RWPE2 (cell line): ENCODE measurements at regions not wholly inside any gene's neighbourhood (a gene's known extent, or its start where the extent isn't known, plus 50 kb on each side); places are given as distances from the start of the nearest gene placed in this dataset.

Experiments used
- ATAC-seq: fragments of 200-7000 bp; cut with Tn5 transposase; 3 replicates; pipeline ENCODE4 v1.9.1; 2021; ENCODE audit warnings: low read depth
- DNase-seq: peaks from one replicate; pipeline ENCODE4 v3.0.0-alpha.2; 2020; ENCODE audit warnings: low spot score
- H3K27ac ChIP-seq: fragments of 450-650 bp; 2 replicates; pipeline ENCODE4 v1.5.1; 2017; ENCODE audit warnings: mild to moderate bottlenecking; ENCODE audit not compliant: poor library complexity, severe bottlenecking
- H3K27me3 ChIP-seq: fragments of 250-450 bp; sonication (Bioruptor Pico); 2 replicates; pipeline ENCODE4 v1.5.1; 2021; ENCODE audit warnings: mild to moderate bottlenecking, moderate library complexity; ENCODE audit not compliant: insufficient read depth, poor library complexity, severe bottlenecking
- H3K36me3 ChIP-seq: fragments of 250-450 bp; sonication (Bioruptor Pico); 2 replicates; pipeline ENCODE4 v1.5.1; 2020; ENCODE audit warnings: low read depth, mild to moderate bottlenecking, moderate library complexity
- H3K4me1 ChIP-seq: fragments of 250-450 bp; sonication (Bioruptor Pico); 2 replicates; pipeline ENCODE4 v1.5.1; 2021; ENCODE audit warnings: mild to moderate bottlenecking, moderate library complexity; ENCODE audit not compliant: insufficient read depth, poor library complexity, severe bottlenecking
- H3K4me3 ChIP-seq: fragments of 250-450 bp; sonication (Bioruptor Pico); 2 replicates; pipeline ENCODE4 v1.5.1; 2021; ENCODE audit warnings: mild to moderate bottlenecking, moderate library complexity; ENCODE audit not compliant: severe bottlenecking
- H3K9me3 ChIP-seq: fragments of 250-450 bp; sonication (Bioruptor Pico); 2 replicates; pipeline ENCODE4 v1.5.1; 2021; ENCODE audit warnings: mild to moderate bottlenecking, moderate library complexity; ENCODE audit not compliant: severe bottlenecking
- TF ChIP-seq, protein P1 (sequence below): fragments of 450-650 bp; IDR thresholded peaks from one replicate; pipeline ENCODE4 v1.5.1; 2017; ENCODE audit warnings: mild to moderate bottlenecking, moderate library complexity; ENCODE audit not compliant: poor library complexity, severe bottlenecking

DNA sequence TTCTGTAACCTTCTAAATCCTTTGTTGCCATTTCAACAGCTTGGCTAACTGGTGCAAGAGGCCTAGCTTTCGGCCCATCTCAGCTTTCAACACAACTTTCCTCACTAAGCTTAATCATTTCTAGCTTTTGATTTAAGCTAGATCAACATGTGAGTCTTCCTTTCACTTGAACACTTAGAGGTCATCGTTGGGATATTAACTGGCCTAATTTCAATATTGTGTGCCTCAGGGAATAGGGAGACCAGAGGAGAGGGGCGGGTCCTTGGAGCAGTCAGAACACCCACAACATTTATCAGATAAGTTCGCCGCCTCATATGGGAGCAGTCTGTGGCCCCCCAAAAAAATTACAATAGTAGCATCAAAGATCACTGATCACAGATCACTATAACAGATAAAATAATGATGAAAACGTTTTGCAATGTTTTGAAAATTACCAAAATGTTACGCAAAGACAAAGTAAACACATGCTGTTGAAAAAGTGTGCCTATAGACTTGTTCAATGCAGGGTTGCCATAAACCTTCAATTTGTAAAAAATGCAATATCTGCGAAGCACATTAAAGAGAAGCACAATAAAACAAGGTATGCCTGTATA, 66.8 kb upstream of the PCSK1 start:
- no peaks in the 10 kb centered on the region for H3K9me3 ChIP-seq
- H3K4me1 ChIP-seq = no peaks in the 10 kb centered on the region
- TF ChIP-seq, protein P1, sequence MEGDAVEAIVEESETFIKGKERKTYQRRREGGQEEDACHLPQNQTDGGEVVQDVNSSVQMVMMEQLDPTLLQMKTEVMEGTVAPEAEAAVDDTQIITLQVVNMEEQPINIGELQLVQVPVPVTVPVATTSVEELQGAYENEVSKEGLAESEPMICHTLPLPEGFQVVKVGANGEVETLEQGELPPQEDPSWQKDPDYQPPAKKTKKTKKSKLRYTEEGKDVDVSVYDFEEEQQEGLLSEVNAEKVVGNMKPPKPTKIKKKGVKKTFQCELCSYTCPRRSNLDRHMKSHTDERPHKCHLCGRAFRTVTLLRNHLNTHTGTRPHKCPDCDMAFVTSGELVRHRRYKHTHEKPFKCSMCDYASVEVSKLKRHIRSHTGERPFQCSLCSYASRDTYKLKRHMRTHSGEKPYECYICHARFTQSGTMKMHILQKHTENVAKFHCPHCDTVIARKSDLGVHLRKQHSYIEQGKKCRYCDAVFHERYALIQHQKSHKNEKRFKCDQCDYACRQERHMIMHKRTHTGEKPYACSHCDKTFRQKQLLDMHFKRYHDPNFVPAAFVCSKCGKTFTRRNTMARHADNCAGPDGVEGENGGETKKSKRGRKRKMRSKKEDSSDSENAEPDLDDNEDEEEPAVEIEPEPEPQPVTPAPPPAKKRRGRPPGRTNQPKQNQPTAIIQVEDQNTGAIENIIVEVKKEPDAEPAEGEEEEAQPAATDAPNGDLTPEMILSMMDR = no peak
- no peak for DNase-seq
- H3K27me3 ChIP-seq = no peaks in the 10 kb centered on the region
- H3K36me3 ChIP-seq = no peaks in the 10 kb centered on the region
- H3K4me3 ChIP-seq = no peak overlapping the region
- no peak overlapping the region for H3K27ac ChIP-seq
- no peak for ATAC-seq

DNA sequence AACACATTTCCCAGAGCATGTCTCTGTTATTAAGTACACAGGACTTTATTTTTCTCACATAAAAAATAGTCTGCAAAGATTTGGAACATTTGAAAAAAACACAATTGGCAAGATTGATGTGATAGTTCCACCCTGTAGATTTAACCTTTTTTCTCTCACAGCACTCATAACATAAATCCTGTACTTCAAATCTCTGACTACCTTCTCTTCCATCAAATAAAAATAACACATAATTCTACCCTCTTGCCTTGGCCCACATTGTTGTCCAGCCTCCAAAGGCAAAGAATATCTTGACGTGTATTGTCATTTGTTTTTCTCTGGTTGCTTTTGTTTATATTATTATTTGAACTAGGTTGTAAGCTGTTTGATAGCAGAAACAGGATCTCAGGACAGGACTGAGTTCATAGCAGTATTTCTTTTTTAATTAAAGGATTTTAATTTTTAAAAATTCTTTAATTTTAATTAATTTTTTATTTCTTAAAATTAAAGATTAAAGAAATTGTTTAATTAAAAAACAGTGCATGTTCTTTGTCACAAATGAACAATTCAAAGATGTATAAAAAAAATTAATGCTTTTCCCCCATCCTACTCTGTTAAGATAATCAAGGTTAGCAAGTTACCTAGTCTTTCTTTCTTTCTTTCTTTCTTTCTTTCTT, 69.1 kb upstream of the PCSK1 start:
- DNase-seq (no peak), ATAC-seq (no peak)
- Histone ChIP-seq H3K27ac (no peak overlapping the region), H3K4me3 (no peak overlapping the region), H3K27me3 (no peaks in the 10 kb centered on the region), H3K36me3 (no peaks in the 10 kb centered on the region), H3K9me3 (no peaks in the 10 kb centered on the region), H3K4me1 (no peaks in the 10 kb centered on the region)
- TF ChIP-seq, protein P1 = no peak

DNA sequence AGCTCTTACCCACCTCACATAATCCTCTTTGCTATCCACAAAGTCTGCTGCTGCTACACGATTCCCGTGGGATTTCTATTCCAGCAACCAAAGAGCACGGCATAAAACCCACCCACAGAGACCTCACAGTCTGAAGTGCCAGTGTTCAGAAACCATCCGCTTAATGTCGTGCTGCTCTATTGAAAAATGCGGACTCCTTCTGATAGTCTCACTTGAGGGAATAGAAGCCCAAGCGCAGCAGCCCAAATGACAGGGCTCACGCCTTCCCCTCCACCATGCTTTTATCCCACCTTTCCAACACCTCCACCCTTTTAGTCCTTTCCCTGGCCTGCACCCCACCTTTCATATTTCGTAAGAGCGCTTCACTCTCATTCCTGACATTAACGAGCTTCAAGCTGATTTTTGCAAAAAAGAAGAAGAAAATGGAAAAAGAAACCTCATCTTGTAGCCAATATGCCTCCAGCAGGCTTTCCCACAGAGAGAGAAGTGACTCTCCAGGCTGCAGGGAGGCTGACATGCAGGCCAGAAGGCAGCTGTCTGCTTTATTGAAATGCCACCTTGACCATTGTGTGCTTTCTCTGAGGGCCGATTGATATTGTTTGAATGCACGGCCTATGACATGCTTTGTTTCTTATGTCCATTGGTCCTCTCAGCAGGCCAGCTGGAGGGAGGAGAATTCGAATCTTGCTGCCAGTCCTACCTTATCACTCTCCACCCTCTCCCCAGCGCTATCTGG, 70.6 kb upstream of the PCSK1 start:
- Histone ChIP-seq H3K27ac (no peak overlapping the region), H3K9me3 (no peaks in the 10 kb centered on the region), H3K4me1 (peaks cover under 1% of the 10 kb centered on the region), H3K4me3 (no peak overlapping the region), H3K27me3 (no peaks in the 10 kb centered on the region), H3K36me3 (no peaks in the 10 kb centered on the region)
- TF ChIP-seq, protein P1 = no peak
- DNase-seq (no peak), ATAC-seq (no peak)

DNA sequence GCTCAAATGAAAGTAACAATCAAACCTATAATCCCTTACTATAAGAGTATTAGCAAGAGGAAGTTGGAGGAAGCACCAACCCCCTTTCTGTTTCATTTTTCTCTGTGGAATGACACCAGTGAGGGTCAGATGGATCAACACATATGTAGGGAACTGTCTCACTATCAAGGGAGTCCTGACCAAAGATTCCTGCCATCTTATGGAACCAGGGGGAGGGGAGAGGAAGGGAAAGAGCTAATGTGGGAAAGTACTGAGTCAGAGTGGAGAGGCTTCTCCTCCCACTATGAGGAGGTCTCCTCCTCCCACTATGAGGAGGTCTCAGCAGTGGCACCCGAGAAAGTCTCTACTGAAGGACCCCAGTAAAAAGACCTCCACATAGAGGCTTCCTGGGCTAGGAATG, 73.3 kb upstream of the PCSK1 start:
- no peaks in the 10 kb centered on the region for H3K27me3 ChIP-seq
- H3K36me3 ChIP-seq = no peaks in the 10 kb centered on the region
- no peak overlapping the region for H3K27ac ChIP-seq
- H3K4me3 ChIP-seq = no peak overlapping the region
- DNase-seq (no peak), ATAC-seq (no peak)
- H3K4me1 ChIP-seq = peaks cover 21% of the 10 kb centered on the region
- TF ChIP-seq, protein P1 = no peak
- H3K9me3 ChIP-seq = no peaks in the 10 kb centered on the region
